Memory B cell (primary cell): ENCODE measurements at regions not wholly inside any gene's neighbourhood (a gene's known extent, or its start where the extent isn't known, plus 50 kb on each side); places are given as distances from the start of the nearest gene placed in this dataset.

Experiments used
- ATAC-seq: fragments of 150-1000 bp; cut with Tn5 transposase; 2 replicates; pipeline ENCODE4 v1.10.0; 2021; ENCODE audit warnings: low read depth, mild to moderate bottlenecking, moderate library complexity
- DNase-seq, 2 donors: peaks; one replicate each; pipeline ENCODE4 v3.0.0; 2022; ENCODE audit warnings: low spot score in 2 of 2
- H3K27ac Mint-ChIP-seq: one replicate; pipeline ENCODE4 v1.8.0; 2022; ENCODE audit warnings: mild to moderate bottlenecking, moderate library complexity, mixed read lengths
- H3K27me3 Mint-ChIP-seq: one replicate; pipeline ENCODE4 v1.8.0; 2022; ENCODE audit warnings: mixed read lengths
- H3K36me3 Mint-ChIP-seq: one replicate; pipeline ENCODE4 v1.8.0; 2022; ENCODE audit warnings: mild to moderate bottlenecking, mixed read lengths
- H3K4me1 Mint-ChIP-seq: one replicate; pipeline ENCODE4 v1.8.0; 2022; ENCODE audit warnings: mixed read lengths
- H3K4me3 Mint-ChIP-seq: one replicate; pipeline ENCODE4 v1.8.0; 2022; ENCODE audit warnings: mild to moderate bottlenecking, moderate library complexity, mixed read lengths
- H3K9me3 Mint-ChIP-seq: one replicate; pipeline ENCODE4 v1.8.0; 2022; ENCODE audit warnings: mixed read lengths

DNA sequence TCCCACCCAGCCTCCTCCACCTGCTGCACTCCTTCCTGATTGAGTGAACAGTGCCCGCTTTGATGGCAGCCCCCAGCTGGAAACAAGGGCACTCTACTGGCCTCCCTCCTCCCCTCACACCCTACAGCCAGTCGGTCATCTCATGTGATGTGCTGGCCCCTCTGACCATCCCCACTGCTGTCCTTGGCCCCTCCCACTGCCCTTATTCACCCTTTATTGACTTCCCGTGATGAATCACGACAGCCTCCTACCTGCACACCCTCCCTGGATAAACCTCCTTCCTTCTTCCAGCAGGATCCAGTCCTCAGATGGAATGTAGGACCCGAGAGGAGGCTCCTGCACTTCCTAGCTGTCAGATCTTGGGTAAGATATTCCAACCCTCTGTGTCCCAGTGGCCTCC is 186.5 kb upstream of the SH3BP4 start:
- Mint-ChIP-seq H3K4me3 (no peak overlapping the region), H3K36me3 (no peaks in the 10 kb centered on the region), H3K9me3 (peaks cover 3% of the 10 kb centered on the region), H3K4me1 (no peaks in the 10 kb centered on the region), H3K27me3 (peaks cover 9% of the 10 kb centered on the region), H3K27ac (no peak overlapping the region)
- ATAC-seq (no peak), DNase-seq (no peak)

DNA sequence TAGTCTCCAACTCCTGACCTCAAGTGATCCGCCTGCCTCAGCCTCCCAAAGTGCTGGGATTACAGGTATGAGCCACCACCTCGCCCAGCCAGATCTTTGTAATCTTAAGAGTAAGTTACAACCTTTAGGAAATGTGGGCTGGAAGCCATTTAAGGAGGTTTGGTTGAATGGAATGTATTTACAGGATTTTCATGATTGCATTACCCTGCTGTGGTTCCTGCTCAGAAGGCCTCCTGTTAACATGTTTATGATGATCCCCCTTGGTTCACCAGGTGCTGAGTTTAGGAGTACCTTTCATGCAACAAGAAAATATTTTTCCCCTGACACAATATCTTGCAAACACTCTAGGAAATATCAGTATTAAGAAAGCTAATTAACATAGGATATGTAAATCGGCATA is 187.4 kb upstream of the SH3BP4 start:
- Mint-ChIP-seq H3K36me3 (no peaks in the 10 kb centered on the region), H3K4me1 (no peaks in the 10 kb centered on the region), H3K4me3 (no peak overlapping the region), H3K27ac (no peak overlapping the region), H3K9me3 (peaks cover 7% of the 10 kb centered on the region), H3K27me3 (peaks cover 10% of the 10 kb centered on the region)
- DNase-seq (no peak), ATAC-seq (no peak)

DNA sequence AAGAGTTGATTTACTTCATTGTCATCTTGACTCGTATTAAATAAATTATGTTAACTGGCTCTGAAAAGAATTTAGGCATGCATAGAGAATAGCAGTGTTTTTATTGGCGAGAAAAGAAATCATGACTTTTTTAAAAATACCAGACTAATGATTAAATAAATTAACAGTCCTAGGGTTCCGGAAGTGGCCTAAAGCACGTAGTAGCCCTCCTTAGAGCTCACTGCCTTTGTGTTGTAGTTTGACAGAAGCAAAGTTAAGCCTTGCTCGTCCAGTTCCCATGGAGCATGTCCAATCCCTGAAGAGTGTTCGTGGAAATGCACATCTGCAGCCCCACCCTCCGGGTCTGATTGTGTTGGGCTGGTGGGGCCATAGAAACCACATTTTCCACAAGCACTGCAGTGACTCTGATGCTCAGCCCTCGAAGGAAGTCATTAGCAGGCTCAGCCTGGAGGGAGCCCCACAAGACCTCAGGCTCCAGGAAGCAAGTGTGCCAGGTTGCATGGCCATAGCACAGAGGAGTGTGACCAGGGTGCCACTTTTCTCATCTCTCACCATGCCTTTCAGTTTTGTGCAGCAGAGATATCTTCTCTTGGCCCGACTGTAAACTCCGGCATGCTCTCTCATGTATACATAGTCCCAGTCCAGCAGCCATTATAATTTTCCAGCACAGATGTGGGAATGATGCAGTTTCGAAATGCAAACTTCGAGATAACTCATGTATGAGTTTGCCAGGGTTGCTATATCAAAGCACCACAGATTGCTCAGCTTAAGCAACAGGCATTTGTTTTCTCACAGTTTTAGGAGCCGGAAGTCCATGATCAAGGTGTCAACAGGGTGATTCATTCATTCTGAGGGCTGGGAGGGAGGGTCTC is 188.6 kb upstream of the SH3BP4 start:
- Mint-ChIP-seq H3K4me1 (no peaks in the 10 kb centered on the region), H3K27ac (no peak overlapping the region), H3K9me3 (peaks cover 9% of the 10 kb centered on the region), H3K36me3 (no peaks in the 10 kb centered on the region), H3K4me3 (no peak overlapping the region), H3K27me3 (peaks cover 6% of the 10 kb centered on the region)
- ATAC-seq: no peak
- DNase-seq: no peak

DNA sequence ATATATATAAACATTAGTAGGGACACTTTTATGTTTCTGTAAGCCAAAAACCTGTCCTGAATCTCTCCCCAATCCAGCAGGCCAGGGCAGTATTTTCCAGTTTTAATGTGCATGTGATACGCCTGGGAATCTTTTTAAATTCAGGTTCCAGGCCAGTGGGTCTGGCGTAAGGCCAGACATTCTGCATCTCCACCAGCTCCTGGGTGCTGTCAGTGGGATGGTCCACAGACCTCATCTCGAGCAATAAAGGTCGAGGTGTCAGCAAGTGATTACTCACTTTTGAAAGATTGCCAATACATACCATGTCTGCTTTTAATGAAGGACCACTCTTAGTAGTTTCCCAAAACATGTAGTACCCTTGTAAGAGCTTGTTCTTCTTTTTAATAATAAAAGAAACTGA is 189.9 kb upstream of the SH3BP4 start:
- H3K27me3 Mint-ChIP-seq: peaks cover 4% of the 10 kb centered on the region
- H3K36me3 Mint-ChIP-seq: no peaks in the 10 kb centered on the region
- ATAC-seq: no peak
- no peak for DNase-seq
- H3K9me3 Mint-ChIP-seq: peaks cover 12% of the 10 kb centered on the region
- H3K27ac Mint-ChIP-seq: no peak overlapping the region
- no peak overlapping the region for H3K4me3 Mint-ChIP-seq
- no peaks in the 10 kb centered on the region for H3K4me1 Mint-ChIP-seq

DNA sequence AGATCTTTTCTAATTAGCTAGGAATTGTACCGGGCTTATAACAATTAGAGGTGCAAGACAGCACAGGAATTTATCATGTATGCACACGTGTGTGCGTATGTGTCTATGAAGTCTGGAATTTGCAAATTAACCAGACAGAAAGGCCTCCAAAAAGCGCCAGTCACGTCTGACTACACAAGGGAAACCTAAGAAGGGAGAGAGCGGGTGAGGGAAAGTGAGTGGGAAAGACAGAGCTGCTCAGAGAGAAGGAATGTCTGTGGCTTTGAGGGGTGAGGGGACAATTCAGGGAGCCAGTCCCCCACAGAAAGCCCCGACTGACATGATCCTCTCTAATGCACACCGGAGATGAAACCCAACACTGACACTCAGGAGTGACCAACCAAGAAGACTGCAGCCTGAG is 197.7 kb upstream of the SH3BP4 start:
- DNase-seq (no peak), ATAC-seq (no peak)
- Mint-ChIP-seq H3K9me3 (peaks cover 8% of the 10 kb centered on the region), H3K4me3 (no peak overlapping the region), H3K27me3 (peaks cover 2% of the 10 kb centered on the region), H3K36me3 (peaks cover 3% of the 10 kb centered on the region), H3K4me1 (no peaks in the 10 kb centered on the region), H3K27ac (no peak overlapping the region)

DNA sequence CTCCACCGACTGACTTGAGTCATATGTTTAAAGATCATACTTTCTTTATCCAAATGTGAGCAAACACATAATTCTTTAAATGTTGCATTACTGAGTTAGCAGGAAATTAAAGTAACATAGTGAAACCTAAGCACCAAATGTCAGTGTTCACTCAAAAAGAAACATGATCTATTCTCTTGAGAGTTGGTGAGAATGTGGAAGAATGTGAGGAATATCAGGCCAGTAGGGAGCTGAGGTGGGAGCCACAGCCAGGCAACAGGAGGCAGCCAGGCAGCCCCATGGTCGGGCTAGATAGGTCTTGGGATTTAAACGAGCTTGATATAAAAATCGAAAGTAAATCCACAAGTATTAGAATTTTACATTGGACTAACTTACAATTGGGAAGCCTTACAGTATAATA is 198.1 kb upstream of the SH3BP4 start:
- Mint-ChIP-seq H3K27me3 (peaks cover 2% of the 10 kb centered on the region), H3K4me3 (no peak overlapping the region), H3K4me1 (no peaks in the 10 kb centered on the region), H3K9me3 (peaks cover 8% of the 10 kb centered on the region), H3K36me3 (peaks cover 3% of the 10 kb centered on the region), H3K27ac (no peak overlapping the region)
- no peak for ATAC-seq
- DNase-seq: no peak

- Mint-ChIP-seq H3K4me3 (no peak overlapping the region), H3K9me3 (peaks cover 7% of the 10 kb centered on the region)
- no peak for ATAC-seq
These were observed 198.9 kb upstream of the SH3BP4 start for GRCh38 chr2:234752966-234753365.

DNA sequence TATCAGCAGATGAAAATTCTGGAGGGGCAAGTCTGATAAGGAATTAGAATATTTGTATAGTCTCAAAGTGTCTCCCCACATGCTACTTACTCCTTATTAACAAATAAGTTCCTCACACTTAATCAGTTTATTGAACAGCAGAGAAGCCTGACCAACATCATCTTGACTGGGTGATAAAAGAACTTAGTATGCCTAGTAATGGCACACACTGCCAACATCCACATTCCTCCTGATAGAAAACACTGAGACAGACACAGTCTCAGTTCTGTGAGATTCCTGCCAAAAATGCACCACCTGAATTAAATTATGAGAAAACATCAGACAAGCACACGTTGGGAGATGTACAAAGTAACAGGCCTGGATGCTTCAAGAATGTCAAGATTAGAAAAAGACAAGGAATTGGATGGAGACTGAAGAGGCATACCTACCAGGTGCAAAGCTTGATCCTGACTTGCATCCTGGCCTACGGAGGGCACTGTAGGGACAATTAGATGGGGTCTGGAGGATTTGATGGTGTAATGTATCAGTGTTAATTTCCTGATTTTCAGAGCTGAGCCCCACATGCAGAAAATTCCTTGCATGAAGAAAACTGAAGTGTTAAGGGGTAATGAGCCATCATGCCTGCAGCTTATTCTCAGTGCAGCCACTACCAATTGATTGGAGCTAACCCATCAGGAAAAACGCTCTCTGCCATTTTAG is 200.4 kb upstream of the SH3BP4 start:
- Mint-ChIP-seq H3K4me3 (no peak overlapping the region), H3K27me3 (peaks cover 12% of the 10 kb centered on the region), H3K4me1 (no peaks in the 10 kb centered on the region), H3K27ac (no peak overlapping the region), H3K36me3 (peaks cover 3% of the 10 kb centered on the region), H3K9me3 (peaks cover 5% of the 10 kb centered on the region)
- no peak for DNase-seq
- ATAC-seq: no peak

More at GRCh38 chr2:234752966-234753365, 198.9 kb upstream of the SH3BP4 start:
- Mint-ChIP-seq H3K4me1 (no peaks in the 10 kb centered on the region), H3K36me3 (peaks cover 3% of the 10 kb centered on the region), H3K27ac (no peak overlapping the region), H3K27me3 (peaks cover 8% of the 10 kb centered on the region)
- DNase-seq: no peak

DNA sequence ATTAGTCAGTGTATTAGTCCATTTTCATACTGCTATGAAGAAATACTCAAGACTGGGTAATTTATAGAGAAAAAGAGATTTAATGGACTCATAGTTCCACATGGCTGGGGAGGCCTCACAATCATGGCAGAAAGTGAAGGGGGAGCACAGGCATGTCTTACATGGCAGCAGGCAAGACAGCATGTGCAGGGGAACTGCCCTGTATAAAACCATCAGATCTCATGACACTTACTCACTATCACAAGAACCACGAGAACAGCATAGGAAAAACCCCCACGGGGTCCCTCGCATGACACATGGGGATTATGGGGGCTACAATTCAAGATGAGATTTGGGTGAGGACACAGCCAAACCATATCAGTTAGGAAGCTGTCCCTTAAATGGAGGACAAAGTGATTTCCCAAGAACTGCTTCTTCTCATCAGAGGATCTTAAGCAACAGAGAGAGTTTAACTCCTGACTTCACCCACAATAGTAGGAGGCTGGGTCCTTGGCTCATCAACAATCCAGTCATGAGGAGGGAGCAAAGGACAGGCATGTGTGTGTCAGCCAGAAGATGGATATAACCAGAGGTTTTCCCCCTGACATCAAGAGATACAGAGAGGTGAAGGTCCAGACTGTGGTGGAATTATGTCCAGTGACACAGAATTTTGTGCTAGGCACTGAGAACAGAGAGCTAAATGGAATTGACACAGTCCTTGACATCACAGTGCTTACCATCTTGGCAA is 203.8 kb upstream of the SH3BP4 start:
- no peak for ATAC-seq
- H3K4me3 Mint-ChIP-seq: no peak overlapping the region
- no peak overlapping the region for H3K27ac Mint-ChIP-seq
- peaks cover 3% of the 10 kb centered on the region for H3K36me3 Mint-ChIP-seq
- no peak for DNase-seq
- H3K9me3 Mint-ChIP-seq: peaks cover 2% of the 10 kb centered on the region
- H3K4me1 Mint-ChIP-seq: no peaks in the 10 kb centered on the region
- peaks cover 21% of the 10 kb centered on the region for H3K27me3 Mint-ChIP-seq

DNA sequence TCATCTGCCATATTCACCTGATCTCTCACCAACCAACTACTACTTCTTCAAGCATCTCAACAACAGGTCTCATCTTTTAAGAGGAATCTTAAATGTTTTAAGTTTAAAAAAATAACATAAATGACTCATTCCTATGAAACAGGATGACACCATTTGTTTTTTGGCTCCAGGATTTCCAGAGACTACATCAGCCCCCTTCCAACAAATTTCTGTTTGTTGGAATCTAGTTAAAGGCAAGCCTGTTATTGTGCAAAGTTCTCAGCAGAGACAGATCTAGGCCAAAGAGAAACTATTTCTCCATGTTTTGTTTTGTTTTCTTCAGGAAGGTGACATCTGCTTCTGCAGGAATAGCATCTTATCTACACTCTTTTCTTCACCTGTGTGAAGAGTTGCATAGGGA is 204.8 kb upstream of the SH3BP4 start:
- no peak for DNase-seq
- ATAC-seq: no peak
- peaks cover 21% of the 10 kb centered on the region for H3K27me3 Mint-ChIP-seq
- peaks cover 2% of the 10 kb centered on the region for H3K9me3 Mint-ChIP-seq
- peaks cover 3% of the 10 kb centered on the region for H3K36me3 Mint-ChIP-seq
- no peak overlapping the region for H3K27ac Mint-ChIP-seq
- H3K4me3 Mint-ChIP-seq: no peak overlapping the region
- no peaks in the 10 kb centered on the region for H3K4me1 Mint-ChIP-seq

GRCh38 chr2:234745347-234745746 is 206.5 kb upstream of the SH3BP4 start:
- H3K36me3 Mint-ChIP-seq: peaks cover 3% of the 10 kb centered on the region
- peaks cover 21% of the 10 kb centered on the region for H3K27me3 Mint-ChIP-seq
- H3K4me1 Mint-ChIP-seq: no peaks in the 10 kb centered on the region
- no peak for ATAC-seq
- peaks cover 2% of the 10 kb centered on the region for H3K9me3 Mint-ChIP-seq
- H3K4me3 Mint-ChIP-seq: no peak overlapping the region
- DNase-seq: no peak
- H3K27ac Mint-ChIP-seq: no peak overlapping the region

DNA sequence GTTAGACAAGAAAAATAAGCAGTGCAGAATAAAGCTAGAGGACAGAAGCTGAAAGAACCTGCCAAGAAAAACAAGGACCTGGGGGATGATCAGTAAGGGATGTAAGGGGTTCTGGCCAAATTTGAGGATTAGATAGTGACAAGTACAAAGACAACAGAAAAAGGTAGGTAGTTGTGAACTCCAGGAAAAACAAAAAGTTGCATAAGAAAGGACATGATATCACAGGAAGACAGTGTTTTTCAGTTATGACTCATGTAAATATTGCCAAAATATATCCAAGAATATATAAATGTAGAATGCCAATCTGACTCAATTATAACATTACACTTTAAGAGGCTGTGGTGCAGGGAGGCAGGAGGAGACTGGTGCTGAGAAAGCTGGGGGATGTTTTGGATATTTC is 209.8 kb upstream of the SH3BP4 start:
- ATAC-seq: no peak
- H3K4me3 Mint-ChIP-seq: no peak overlapping the region
- H3K27ac Mint-ChIP-seq: no peak overlapping the region
- DNase-seq: no peak
- H3K4me1 Mint-ChIP-seq: no peaks in the 10 kb centered on the region
- peaks cover 18% of the 10 kb centered on the region for H3K27me3 Mint-ChIP-seq
- H3K36me3 Mint-ChIP-seq: no peaks in the 10 kb centered on the region
- no peaks in the 10 kb centered on the region for H3K9me3 Mint-ChIP-seq

- H3K36me3 Mint-ChIP-seq: no peaks in the 10 kb centered on the region
- no peaks in the 10 kb centered on the region for H3K4me1 Mint-ChIP-seq
- no peak overlapping the region for H3K4me3 Mint-ChIP-seq
- H3K27me3 Mint-ChIP-seq: peaks cover 16% of the 10 kb centered on the region
- DNase-seq (no peak), ATAC-seq (no peak)
- peaks cover 3% of the 10 kb centered on the region for H3K9me3 Mint-ChIP-seq
- H3K27ac Mint-ChIP-seq: no peak overlapping the region
These were observed 212.8 kb upstream of the SH3BP4 start for GRCh38 chr2:234739061-234739460.

DNA sequence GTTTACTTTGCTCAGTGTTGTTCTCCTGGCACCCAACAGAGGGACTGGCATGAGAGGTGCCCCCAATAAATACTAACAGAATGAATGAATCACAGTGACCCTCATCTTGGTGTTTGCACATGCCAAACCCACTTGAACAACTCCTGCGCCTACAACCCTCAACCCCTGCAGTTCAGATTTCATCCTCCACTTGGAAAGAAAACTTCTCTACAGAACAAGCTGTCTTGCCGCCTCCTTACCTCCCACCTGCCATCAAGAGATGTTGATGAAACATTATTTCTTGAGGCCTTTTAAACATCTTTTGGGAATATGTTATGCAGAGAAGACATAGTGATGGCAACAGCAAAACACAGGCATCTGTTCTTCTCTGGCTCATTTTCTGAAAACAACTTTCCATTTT is 216.0 kb upstream of the SH3BP4 start:
- H3K4me1 Mint-ChIP-seq: no peaks in the 10 kb centered on the region
- DNase-seq: no peak
- no peak overlapping the region for H3K27ac Mint-ChIP-seq
- ATAC-seq: no peak
- peaks cover 3% of the 10 kb centered on the region for H3K9me3 Mint-ChIP-seq
- no peaks in the 10 kb centered on the region for H3K36me3 Mint-ChIP-seq
- no peak overlapping the region for H3K4me3 Mint-ChIP-seq
- H3K27me3 Mint-ChIP-seq: peaks cover 18% of the 10 kb centered on the region
